ENCODE measurements at regions not wholly inside any gene's neighbourhood (a gene's known extent, or its start where the extent isn't known, plus 50 kb on each side); places are given as distances from the start of the nearest gene placed in this dataset.
"Not testable (repeated sequence)": the region's sequence is repeated elsewhere in the genome, so short reads cannot be mapped to it uniquely, and the experiment has no call there.

GRCh38 chr2:7440977-7441376 is 523.8 kb downstream of the RNF144A start:
- no peaks in the 10 kb centered on the region for H3K36me3 ChIP-seq (ENCODE audit: low read depth)
- no peaks in the 10 kb centered on the region for H3K9me3 ChIP-seq
- no peaks in the 10 kb centered on the region for H3K4me1 ChIP-seq (ENCODE audit: low read depth)
- H3K4me3 ChIP-seq = no peak overlapping the region
- ATAC-seq (no peak), DNase-seq (no peak)
- intact Hi-C loops (cut with DNase I, micrococcal nuclease) = no loop called here
- TF ChIP-seq, protein P1, sequence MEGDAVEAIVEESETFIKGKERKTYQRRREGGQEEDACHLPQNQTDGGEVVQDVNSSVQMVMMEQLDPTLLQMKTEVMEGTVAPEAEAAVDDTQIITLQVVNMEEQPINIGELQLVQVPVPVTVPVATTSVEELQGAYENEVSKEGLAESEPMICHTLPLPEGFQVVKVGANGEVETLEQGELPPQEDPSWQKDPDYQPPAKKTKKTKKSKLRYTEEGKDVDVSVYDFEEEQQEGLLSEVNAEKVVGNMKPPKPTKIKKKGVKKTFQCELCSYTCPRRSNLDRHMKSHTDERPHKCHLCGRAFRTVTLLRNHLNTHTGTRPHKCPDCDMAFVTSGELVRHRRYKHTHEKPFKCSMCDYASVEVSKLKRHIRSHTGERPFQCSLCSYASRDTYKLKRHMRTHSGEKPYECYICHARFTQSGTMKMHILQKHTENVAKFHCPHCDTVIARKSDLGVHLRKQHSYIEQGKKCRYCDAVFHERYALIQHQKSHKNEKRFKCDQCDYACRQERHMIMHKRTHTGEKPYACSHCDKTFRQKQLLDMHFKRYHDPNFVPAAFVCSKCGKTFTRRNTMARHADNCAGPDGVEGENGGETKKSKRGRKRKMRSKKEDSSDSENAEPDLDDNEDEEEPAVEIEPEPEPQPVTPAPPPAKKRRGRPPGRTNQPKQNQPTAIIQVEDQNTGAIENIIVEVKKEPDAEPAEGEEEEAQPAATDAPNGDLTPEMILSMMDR (IDR thresholded peaks at IDR 0.05) = no peak

DNA sequence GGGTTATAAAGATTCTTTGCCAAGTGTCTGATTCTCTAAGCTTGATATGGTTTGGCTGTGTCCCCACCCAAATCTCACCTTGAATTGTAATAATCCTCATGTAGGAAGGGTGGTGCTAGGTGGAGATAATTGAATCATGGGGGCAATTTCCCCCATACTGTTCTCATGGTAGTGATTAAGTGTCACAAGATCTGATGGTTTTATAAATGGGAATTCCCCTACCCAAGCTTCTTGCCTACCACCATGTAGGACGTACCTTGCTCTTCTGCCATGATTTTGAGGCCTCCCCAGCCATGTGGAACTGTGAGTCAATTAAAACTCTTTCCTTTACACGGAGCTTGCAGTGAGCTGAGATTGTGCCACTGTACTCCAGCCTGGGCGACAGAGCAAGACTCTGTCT is 524.6 kb downstream of the RNF144A start:
- DNase-seq; H3K4me1 ChIP-seq (ENCODE audit: low read depth); H3K36me3 ChIP-seq (ENCODE audit: low read depth); H3K4me3 ChIP-seq; intact Hi-C loops (cut with DNase I, micrococcal nuclease); H3K9me3 ChIP-seq; ATAC-seq: not testable (repeated sequence)

DNA sequence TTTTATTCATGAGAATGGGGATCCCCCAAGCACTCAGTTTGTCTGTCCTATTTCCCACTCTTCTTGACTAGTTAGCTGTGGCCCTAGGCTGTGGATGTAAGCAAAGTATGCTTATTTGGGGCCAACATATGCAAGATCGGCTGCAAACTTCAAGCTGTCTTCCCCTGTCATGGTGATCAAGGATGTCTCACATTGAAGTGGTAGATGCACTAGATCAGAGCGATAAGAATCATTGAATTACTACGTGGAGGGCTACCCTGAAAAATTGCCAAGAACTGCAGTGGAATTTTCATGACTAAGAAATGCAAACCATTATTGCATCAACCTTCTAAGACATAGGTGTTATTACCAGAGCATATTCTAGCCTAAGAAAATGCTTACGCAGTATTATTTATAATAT is 527.4 kb downstream of the RNF144A start:
- intact Hi-C loops (cut with DNase I, micrococcal nuclease) = no loop called here
- Histone ChIP-seq H3K9me3 (no peaks in the 10 kb centered on the region), H3K4me3 (no peak overlapping the region), H3K4me1 (ENCODE audit: low read depth) (no peaks in the 10 kb centered on the region), H3K36me3 (ENCODE audit: low read depth) (no peaks in the 10 kb centered on the region)
- DNase-seq (no peak), ATAC-seq (no peak)
- TF ChIP-seq, protein P1 (IDR thresholded peaks at IDR 0.05) = no peak

DNA sequence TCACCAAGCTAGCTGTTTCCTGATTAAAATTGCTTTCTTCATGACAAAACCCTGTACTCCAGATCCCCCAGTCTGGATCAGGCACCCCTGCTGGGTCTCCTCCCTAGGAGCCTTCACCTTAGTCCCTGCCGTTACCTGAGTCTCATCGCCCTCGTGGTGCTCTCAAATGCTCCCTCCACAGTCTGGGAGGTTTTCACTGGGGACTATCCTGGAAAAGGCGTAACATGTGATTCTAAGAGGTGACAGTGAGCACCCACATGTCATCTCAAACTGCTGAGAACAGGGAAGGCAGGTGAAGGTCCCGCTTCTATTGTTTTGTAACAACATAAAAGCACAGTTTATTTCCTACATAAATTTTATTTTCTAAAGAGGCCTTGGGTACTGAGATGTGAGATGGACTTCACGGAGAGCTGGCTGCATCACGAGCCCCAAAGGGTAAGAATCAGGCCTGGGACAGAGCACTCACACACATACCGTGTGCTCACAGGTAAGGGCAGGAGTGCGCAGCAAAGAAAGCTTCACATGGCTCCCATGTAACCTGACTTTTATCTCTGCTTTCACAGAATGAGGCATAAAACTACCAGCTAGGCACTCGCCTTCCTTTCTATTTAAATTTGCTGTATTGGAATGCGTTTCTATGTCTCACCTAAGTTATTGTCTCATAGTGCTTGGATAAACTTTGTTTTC is 531.5 kb downstream of the RNF144A start:
- intact Hi-C loops (cut with DNase I, micrococcal nuclease) = no loop called here
- DNase-seq (no peak), ATAC-seq (no peak)
- no peaks in the 10 kb centered on the region for H3K4me1 ChIP-seq (ENCODE audit: low read depth)
- no peaks in the 10 kb centered on the region for H3K36me3 ChIP-seq (ENCODE audit: low read depth)
- TF ChIP-seq, protein P1 (IDR thresholded peaks at IDR 0.05) = no peak
- no peak overlapping the region for H3K4me3 ChIP-seq
- no peaks in the 10 kb centered on the region for H3K9me3 ChIP-seq

DNA sequence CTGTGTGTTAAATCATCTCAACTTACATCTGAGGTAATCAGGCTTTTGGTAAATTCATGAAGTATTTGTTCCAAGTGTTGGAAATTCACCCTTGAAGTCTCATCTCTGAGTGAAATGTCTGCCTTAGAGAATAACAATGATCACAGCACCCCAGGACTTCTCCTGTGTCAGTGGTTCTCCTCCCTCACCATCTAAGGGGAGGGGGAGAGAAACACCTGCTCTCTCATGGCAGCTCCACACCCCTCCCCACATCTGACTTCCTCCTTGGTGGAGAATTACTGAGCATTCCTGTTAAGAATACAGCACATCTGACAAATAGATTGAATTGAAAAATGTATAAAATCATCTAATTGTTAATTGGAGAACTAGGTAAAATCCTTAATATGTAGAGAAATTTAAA is 532.1 kb downstream of the RNF144A start:
- H3K4me3 ChIP-seq = no peak overlapping the region
- TF ChIP-seq, protein P1 (IDR thresholded peaks at IDR 0.05) = no peak
- no peaks in the 10 kb centered on the region for H3K4me1 ChIP-seq (ENCODE audit: low read depth)
- no peaks in the 10 kb centered on the region for H3K9me3 ChIP-seq
- H3K36me3 ChIP-seq (ENCODE audit: low read depth) = no peaks in the 10 kb centered on the region
- ATAC-seq (no peak), DNase-seq (no peak)
- intact Hi-C loops (cut with DNase I, micrococcal nuclease) = no loop called here

- no peak for DNase-seq
- Histone ChIP-seq H3K36me3 (ENCODE audit: low read depth) (no peaks in the 10 kb centered on the region), H3K4me3 (no peak overlapping the region), H3K4me1 (ENCODE audit: low read depth) (no peaks in the 10 kb centered on the region), H3K9me3 (no peaks in the 10 kb centered on the region)
- TF ChIP-seq, protein P1 (IDR thresholded peaks at IDR 0.05) = no peak
- intact Hi-C loops (cut with DNase I, micrococcal nuclease) = no loop called here
- ATAC-seq = peak; percentile 53
Measured at GRCh38 chr2:7450188-7450832, 533.1 kb downstream of the RNF144A start.

Data from mucosa of descending colon (tissue), 3 donors.